GM12873 (cell line): ENCODE measurements at regions not wholly inside any gene's neighbourhood (a gene's known extent, or its start where the extent isn't known, plus 50 kb on each side); places are given as distances from the start of the nearest gene placed in this dataset.

Experiments
- CTCF ChIP-seq: IDR thresholded peaks from 2 replicates; pipeline ENCODE4 v1.5.1; 2012; ENCODE audit warnings: low read depth, mild to moderate bottlenecking, moderate library complexity, low read length, control low read depth; ENCODE audit not compliant: insufficient read depth; ENCODE audit errors: missing control alignments

GRCh38 chr10:21065621-21066248, 168.6 kb upstream of the NEBL start:
- no peak for TF ChIP-seq CTCF

- TF ChIP-seq CTCF = no peak
Observed at GRCh38 chr10:21061982-21062381, 164.9 kb upstream of the NEBL start.

GRCh38 chr10:21061184-21061583, 164.1 kb upstream of the NEBL start:
- TF ChIP-seq CTCF = no peak

GRCh38 chr10:21060626-21061025, 163.5 kb upstream of the NEBL start:
- TF ChIP-seq CTCF = no peak

GRCh38 chr10:21057989-21058388, 160.9 kb upstream of the NEBL start:
- TF ChIP-seq CTCF = no peak

- no peak for TF ChIP-seq CTCF
Observed at GRCh38 chr10:21057436-21057835, 160.3 kb upstream of the NEBL start.

- TF ChIP-seq CTCF = no peak
Observed at GRCh38 chr10:21056461-21056860, 159.3 kb upstream of the NEBL start.
